NB4 (cell line): ENCODE measurements at regions not wholly inside any gene's neighbourhood (a gene's known extent, or its start where the extent isn't known, plus 50 kb on each side); places are given as distances from the start of the nearest gene placed in this dataset.

Experiments
- MYC ChIP-seq: IDR thresholded peaks from 2 replicates; pipeline ENCODE4 v1.6.1; 2011; ENCODE audit warnings: low read depth, low read length
- POLR2A ChIP-seq: IDR thresholded peaks from 2 replicates; pipeline ENCODE4 v1.6.1; 2011; ENCODE audit warnings: mild to moderate bottlenecking; ENCODE audit not compliant: insufficient read length; ENCODE audit errors: extremely low read depth
- TF ChIP-seq, protein P1 (sequence below): IDR thresholded peaks from one replicate; pipeline ENCODE4 v1.5.1; 2012; ENCODE audit warnings: low read depth, low read length
- TF ChIP-seq, protein P2 (sequence below): IDR thresholded peaks from 2 replicates; pipeline ENCODE4 v1.6.1; 2011; ENCODE audit warnings: low read depth, low read length

DNA sequence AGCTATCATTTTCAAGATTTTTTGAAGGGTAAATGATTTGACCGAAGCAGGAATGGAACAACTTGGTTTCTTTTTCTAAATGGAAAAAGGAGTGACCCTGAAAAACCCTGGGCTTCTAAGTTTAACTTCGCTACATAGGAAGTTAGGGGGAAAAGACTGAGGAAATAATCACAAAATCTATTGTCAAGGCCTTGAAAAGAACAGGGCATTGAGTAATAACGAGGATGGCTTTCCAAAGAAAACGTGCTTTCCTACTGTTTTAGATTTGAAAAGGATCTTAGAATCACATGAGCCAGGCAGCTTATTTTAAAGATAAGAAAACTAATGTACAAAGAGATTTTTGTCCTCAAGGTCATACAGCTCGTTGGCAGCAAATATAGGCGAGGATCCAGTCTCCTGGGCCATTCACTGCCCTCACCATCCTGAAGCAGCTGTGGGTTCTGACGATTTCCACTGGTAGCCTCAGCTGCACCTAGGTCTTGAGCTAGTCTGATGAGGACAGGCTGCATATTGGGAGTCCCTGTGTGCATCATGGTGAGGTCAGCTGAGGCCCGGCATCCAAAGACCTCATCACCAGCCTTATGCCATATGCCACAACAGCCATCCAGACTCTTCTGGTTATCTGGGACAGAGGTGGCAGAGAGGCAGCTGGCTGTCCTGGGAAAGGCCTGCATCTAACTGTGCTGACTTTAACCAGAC lies 384.7 kb upstream of the NRP1 start:
- TF ChIP-seq, protein P1, sequence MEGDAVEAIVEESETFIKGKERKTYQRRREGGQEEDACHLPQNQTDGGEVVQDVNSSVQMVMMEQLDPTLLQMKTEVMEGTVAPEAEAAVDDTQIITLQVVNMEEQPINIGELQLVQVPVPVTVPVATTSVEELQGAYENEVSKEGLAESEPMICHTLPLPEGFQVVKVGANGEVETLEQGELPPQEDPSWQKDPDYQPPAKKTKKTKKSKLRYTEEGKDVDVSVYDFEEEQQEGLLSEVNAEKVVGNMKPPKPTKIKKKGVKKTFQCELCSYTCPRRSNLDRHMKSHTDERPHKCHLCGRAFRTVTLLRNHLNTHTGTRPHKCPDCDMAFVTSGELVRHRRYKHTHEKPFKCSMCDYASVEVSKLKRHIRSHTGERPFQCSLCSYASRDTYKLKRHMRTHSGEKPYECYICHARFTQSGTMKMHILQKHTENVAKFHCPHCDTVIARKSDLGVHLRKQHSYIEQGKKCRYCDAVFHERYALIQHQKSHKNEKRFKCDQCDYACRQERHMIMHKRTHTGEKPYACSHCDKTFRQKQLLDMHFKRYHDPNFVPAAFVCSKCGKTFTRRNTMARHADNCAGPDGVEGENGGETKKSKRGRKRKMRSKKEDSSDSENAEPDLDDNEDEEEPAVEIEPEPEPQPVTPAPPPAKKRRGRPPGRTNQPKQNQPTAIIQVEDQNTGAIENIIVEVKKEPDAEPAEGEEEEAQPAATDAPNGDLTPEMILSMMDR = no peak
- TF ChIP-seq POLR2A = no peak
- TF ChIP-seq, protein P2, sequence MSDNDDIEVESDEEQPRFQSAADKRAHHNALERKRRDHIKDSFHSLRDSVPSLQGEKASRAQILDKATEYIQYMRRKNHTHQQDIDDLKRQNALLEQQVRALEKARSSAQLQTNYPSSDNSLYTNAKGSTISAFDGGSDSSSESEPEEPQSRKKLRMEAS = no peak
- TF ChIP-seq MYC = no peak
